Upper lobe of left lung (tissue), 4 donors: ENCODE measurements at regions not wholly inside any gene's neighbourhood (a gene's known extent, or its start where the extent isn't known, plus 50 kb on each side); places are given as distances from the start of the nearest gene placed in this dataset.

Experiments used
- CTCF ChIP-seq, 6 experiments: fragments of 450-650 bp in 4 of 6; fragments of 200-600 bp in 2 of 6; sonication (generic) in 2 of 6; IDR thresholded peaks; one replicate each; pipeline ENCODE4 v1.5.1; 2016 to 2019; ENCODE audit warnings: antibody characterized with exemption in 6 of 6
- EP300 ChIP-seq, 4 donors: sonication (generic); formaldehyde crosslinking; IDR thresholded peaks; one replicate each; pipeline ENCODE4 v1.5.1; 2017; ENCODE audit warnings: antibody characterized with exemption in 4 of 4, control low read depth in 2 of 4
- POLR2AphosphoS5 ChIP-seq, 2 donors: sonication (generic); formaldehyde crosslinking; IDR thresholded peaks; one replicate each; pipeline ENCODE4 v1.5.1; 2017; ENCODE audit warnings: antibody characterized with exemption in 2 of 2

- no peak for TF ChIP-seq CTCF (IDR thresholded peaks at IDR 0.05)
- no peak for TF ChIP-seq EP300 (IDR thresholded peaks at IDR 0.05)
- TF ChIP-seq POLR2AphosphoS5 (IDR thresholded peaks at IDR 0.05): no peak
Observed at GRCh38 chr1:209095627-209096595, 487.6 kb upstream of the CAMK1G start.
